ENCODE measurements at regions not wholly inside any gene's neighbourhood (a gene's known extent, or its start where the extent isn't known, plus 50 kb on each side); places are given as distances from the start of the nearest gene placed in this dataset.
"Not testable (repeated sequence)": the region's sequence is repeated elsewhere in the genome, so short reads cannot be mapped to it uniquely, and the experiment has no call there.

DNA sequence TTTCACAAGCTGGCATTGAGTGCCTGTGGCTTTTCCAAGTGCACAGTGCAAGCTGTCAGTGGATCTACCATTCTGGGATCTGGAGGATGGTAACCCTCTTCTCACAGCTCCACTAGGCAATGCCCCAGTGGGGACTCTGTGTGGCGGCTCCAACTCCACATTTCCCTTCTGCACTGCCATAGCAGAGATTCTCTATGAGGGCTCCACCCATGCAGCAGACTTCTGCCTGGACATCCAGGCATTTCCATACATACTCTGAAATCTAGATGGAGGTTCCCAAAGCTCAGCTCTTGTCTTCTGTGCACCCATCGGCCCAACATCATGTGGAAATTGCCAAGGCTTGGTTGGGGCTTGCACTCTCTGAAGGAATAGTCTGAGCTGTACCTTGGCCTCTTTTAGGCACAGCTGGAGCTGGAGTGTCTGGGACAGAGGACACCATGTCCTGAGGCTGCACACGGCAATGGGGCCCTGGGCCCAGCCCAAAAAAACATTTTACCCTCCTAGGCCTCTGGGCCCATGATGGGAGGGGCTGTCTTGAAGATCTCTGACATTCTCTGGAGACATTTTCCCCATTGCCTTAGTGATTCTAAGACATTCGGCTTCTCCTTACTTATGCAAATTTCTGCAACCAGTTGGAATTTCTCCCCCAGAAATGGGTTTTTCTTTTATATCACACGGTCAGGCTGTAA, 313.3 kb upstream of the SFSWAP start:
- Histone ChIP-seq H3K4me3 (no peak overlapping the region), H3K4me1 (no peaks in the 10 kb centered on the region), H3K9me3 (peaks cover 0 to 27% (median 12%) of the 10 kb centered on the region in 11 donors), H3K27ac (no peak overlapping the region), H3K27me3 (no peaks in the 10 kb centered on the region), H3K36me3 (no peaks in the 10 kb centered on the region)
- ATAC-seq: no peak
- no peak for DNase-seq
- TF ChIP-seq, protein P1, sequence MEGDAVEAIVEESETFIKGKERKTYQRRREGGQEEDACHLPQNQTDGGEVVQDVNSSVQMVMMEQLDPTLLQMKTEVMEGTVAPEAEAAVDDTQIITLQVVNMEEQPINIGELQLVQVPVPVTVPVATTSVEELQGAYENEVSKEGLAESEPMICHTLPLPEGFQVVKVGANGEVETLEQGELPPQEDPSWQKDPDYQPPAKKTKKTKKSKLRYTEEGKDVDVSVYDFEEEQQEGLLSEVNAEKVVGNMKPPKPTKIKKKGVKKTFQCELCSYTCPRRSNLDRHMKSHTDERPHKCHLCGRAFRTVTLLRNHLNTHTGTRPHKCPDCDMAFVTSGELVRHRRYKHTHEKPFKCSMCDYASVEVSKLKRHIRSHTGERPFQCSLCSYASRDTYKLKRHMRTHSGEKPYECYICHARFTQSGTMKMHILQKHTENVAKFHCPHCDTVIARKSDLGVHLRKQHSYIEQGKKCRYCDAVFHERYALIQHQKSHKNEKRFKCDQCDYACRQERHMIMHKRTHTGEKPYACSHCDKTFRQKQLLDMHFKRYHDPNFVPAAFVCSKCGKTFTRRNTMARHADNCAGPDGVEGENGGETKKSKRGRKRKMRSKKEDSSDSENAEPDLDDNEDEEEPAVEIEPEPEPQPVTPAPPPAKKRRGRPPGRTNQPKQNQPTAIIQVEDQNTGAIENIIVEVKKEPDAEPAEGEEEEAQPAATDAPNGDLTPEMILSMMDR (IDR thresholded peaks at IDR 0.05): no peak
- intact Hi-C loops (cut with DNase I): no loop called here
- 73 to 74% methylated on average over 5 of the region's 5 CpGs for WGBS, 2 donors

DNA sequence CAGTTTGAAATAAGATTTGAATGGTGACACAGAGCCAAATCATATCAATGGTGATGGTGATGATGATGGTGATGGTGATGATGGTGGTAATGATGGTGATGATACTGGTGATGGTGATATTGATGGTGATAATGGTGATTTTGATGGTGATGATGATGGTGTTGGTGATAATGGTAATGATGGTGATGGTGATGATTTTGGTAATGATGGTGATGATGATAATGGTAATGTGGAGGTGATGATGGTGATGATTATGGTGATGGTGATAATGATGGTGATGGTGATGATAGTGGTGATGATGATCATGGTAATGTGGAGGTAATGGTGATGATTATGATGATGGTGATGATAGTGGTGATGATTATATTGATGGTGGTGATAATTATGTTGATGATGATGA, 311.9 kb upstream of the SFSWAP start:
- H3K4me1 ChIP-seq: no peaks in the 10 kb centered on the region
- intact Hi-C loops (cut with DNase I): no loop called here

DNA sequence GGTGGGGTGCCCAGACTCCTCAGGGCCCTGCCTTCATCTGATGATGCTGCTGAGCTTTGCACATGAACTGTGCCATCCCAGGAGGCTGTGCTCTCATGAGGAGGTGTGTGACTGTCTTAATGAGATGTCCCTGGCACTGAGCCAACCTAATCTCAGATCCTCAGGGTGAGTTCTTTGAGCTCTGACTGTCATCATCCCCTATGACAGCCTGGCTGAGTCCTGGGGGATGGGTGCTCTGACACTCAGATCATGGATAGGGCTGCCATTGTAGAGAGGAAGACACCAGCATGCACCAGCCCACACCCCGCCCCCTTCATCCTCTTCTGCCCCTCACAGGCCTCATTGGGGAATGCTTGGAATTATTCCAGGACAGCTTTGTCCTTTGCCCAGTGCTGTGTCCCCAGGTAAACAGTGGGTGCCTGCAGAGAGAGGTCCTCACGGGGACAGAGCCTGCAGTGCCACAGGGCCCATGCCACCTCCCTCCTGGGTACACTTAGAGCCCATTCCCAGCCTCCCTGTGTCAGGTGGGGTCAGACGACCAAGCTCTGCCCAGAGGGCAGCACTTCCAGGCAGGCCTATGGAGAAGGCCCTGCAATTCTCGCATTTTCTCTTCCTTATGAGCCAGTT, 310.1 kb upstream of the SFSWAP start:
- not testable (repeated sequence) for H3K4me1 ChIP-seq, H3K36me3 ChIP-seq, H3K27ac ChIP-seq, H3K27me3 ChIP-seq, H3K4me3 ChIP-seq, DNase-seq
- intact Hi-C loops (cut with DNase I): loop anchor here in 2 of 10 donors (5.0 to 10.0 kb wide), 2 partner anchors 126 to 133 kb away; no protein-coding TSS in a partner anchor
- peaks cover 0 to 27% (median 12%) of the 10 kb centered on the region in 11 donors for H3K9me3 ChIP-seq
- peak in 1 of 8 donors; percentile 11 for ATAC-seq
- WGBS, 2 donors: 56 to 64% methylated on average over 4 of the region's 4 CpGs

More for the DNA sequence above, 311.9 kb upstream of the SFSWAP start:
- Histone ChIP-seq H3K4me3 (no peak overlapping the region), H3K27ac (no peak overlapping the region), H3K36me3 (no peaks in the 10 kb centered on the region), H3K27me3 (no peaks in the 10 kb centered on the region), H3K9me3 (peaks cover 0 to 27% (median 12%) of the 10 kb centered on the region in 11 donors)
- TF ChIP-seq, protein P1 (IDR thresholded peaks at IDR 0.05): no peak
- DNase-seq (no peak), ATAC-seq (no peak)

DNA sequence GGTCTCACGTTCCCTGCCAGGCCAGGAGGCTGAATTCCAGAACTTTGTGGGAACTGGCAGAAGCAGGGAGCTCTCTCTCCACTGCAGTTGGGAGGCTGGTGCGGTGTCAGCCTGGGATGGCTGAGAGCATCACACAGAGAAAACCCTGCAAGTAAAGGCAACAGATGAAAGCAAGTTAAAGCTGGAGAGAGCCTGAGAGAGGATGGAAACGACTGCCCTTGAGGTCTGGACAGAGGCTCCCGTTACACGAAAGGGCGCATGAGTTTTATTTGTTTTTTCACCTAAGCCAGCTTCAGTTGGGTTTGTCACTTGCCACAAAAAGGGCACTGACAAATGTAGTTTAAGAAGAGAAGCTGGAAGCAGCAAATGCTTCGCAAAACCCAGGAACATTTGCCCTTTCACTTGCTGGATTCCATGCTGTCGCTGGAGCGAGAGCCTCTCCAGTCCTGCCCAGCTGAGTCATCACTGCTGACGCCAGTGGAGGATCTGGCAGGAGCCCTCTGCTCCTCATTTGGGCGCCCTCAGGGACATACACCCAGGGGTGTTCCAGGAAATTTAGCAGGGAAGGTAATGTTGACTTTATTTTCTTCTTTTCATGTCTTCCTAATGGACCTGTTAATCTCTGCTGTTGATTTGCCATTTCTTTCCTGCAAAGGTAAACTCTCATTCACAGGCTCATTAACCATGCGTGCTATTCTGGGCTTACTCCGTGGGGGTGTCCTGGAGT, 308.8 kb upstream of the SFSWAP start:
- DNase-seq (peak in 1 of 2 donors; percentile 12), ATAC-seq (peak; percentile 64 to 98 (median 86))
- WGBS, 2 donors: 54 to 58% methylated on average over 11 to 13 of the region's 13 CpGs
- not testable (repeated sequence) for H3K4me1 ChIP-seq, H3K36me3 ChIP-seq, H3K4me3 ChIP-seq, H3K27ac ChIP-seq
- intact Hi-C loops (cut with DNase I): loop anchor here in 3 of 10 donors (2.0 to 10.0 kb wide), 3 partner anchors 127 to 135 kb away; no protein-coding TSS in a partner anchor
- Histone ChIP-seq H3K27me3 (peaks cover 0 to 14% (median 4%) of the 10 kb centered on the region in 7 donors), H3K9me3 (peaks cover 0 to 17% (median 10%) of the 10 kb centered on the region in 11 donors)

DNA sequence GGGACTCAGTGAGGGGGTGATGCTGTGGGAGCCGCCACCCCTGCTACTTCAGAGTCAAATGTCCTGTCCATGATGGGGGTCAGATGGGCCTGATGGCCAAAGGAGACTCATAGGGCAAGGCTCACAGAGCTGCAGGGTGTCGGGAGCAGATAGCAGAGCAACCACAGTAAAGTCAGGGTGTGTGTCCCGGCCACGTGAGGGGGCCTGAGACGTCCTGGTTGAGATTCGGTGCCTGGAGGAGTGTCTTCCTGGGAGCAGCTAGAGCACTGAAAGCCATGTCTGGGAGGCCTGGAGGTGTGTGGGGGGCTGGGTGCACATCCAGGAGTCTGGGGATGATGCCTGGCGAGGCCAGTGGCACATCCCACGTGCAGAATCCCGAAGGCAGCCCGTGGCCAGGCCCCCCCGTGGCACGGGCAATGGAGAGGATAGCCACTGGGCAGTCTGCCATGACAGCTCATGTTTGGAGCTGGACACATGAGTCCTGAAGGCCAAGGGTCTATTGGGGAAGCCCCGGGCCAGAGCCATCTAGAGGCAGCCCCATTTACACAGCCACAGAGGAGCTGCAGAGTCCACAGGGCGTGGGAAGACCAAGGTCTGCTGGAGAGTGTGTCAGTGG, 308.0 kb upstream of the SFSWAP start:
- DNase-seq: no peak
- Histone ChIP-seq H3K4me1 (no peaks in the 10 kb centered on the region), H3K4me3 (no peak overlapping the region), H3K27me3 (peaks cover 0 to 18% (median 4%) of the 10 kb centered on the region in 7 donors), H3K27ac (no peak overlapping the region), H3K36me3 (no peaks in the 10 kb centered on the region), H3K9me3 (peaks cover 0 to 9% (median 2%) of the 10 kb centered on the region in 11 donors)
- 83 to 91% methylated on average over 14 of the region's 14 CpGs for WGBS, 2 donors
- intact Hi-C loops (cut with DNase I): loop anchor here in 3 of 10 donors (2.0 to 10.0 kb wide), 3 partner anchors 128 to 136 kb away; no protein-coding TSS in a partner anchor
- peak in 1 of 8 donors; percentile 20 for ATAC-seq
- TF ChIP-seq, protein P1 (IDR thresholded peaks at IDR 0.05): no peak
